Left lung (tissue), 4 donors: ENCODE measurements at regions not wholly inside any gene's neighbourhood (a gene's known extent, or its start where the extent isn't known, plus 50 kb on each side); places are given as distances from the start of the nearest gene placed in this dataset.

Source experiments
- ATAC-seq: fragments of 200-7000 bp; cut with Tn5 transposase; one replicate; pipeline ENCODE4 v1.9.1; 2020; ENCODE audit warnings: moderate library complexity
- DNase-seq, 4 donors: peaks; one replicate each; pipeline ENCODE4 v3.0.0-alpha.2; 2013 to 2020
- H3K27ac ChIP-seq, 2 donors: fragments of 200-600 bp; sonication (generic) in 1 of 2; one replicate each; pipeline versions ENCODE4 v1.5.0 to v1.8.0; 2020 to 2021
- H3K27me3 ChIP-seq, 2 donors: fragments of 200-600 bp; sonication (generic) in 1 of 2; one replicate each; pipeline versions ENCODE4 v1.5.0 to v1.8.0; 2020 to 2021
- H3K36me3 ChIP-seq, 2 donors: fragments of 200-600 bp; sonication (generic) in 1 of 2; one replicate each; pipeline versions ENCODE4 v1.5.0 to v1.8.0; 2020 to 2021
- H3K4me1 ChIP-seq, 2 donors: fragments of 200-600 bp; one replicate each; pipeline ENCODE4 v1.8.0; 2021
- H3K4me3 ChIP-seq, 2 donors: fragments of 200-600 bp; sonication (generic) in 1 of 2; one replicate each; pipeline versions ENCODE4 v1.5.0 to v1.8.0; 2020 to 2021; ENCODE audit warnings: mild to moderate bottlenecking in 1 of 2
- H3K9me3 ChIP-seq, 2 donors: fragments of 200-600 bp; sonication (generic) in 1 of 2; one replicate each; pipeline versions ENCODE4 v1.5.0 to v1.8.0; 2020 to 2021
- intact Hi-C, 2 donors: fragments of 100-400 bp; cut with DNase I; formaldehyde crosslinking; loops; one replicate each; pipeline versions ENCODE4 v1.11.2 to v1.14.2; 2022
- TF ChIP-seq, protein P1 (sequence below), 2 donors: fragments of 200-600 bp; sonication (generic) in 1 of 2; IDR thresholded peaks; one replicate each; pipeline versions ENCODE4 v1.5.0 to v1.8.0; 2021; ENCODE audit warnings: antibody characterized with exemption in 2 of 2
- donor health status: DM: no; HTN: yes; CAD: no.
- donor health status: DM: no; HTN: no; CAD: no.

GRCh38 chr9:2453701-2454100 is 167.9 kb upstream of the VLDLR start:
- no peaks in the 10 kb centered on the region for H3K9me3 ChIP-seq
- intact Hi-C loops = no loop called here
- TF ChIP-seq, protein P1, sequence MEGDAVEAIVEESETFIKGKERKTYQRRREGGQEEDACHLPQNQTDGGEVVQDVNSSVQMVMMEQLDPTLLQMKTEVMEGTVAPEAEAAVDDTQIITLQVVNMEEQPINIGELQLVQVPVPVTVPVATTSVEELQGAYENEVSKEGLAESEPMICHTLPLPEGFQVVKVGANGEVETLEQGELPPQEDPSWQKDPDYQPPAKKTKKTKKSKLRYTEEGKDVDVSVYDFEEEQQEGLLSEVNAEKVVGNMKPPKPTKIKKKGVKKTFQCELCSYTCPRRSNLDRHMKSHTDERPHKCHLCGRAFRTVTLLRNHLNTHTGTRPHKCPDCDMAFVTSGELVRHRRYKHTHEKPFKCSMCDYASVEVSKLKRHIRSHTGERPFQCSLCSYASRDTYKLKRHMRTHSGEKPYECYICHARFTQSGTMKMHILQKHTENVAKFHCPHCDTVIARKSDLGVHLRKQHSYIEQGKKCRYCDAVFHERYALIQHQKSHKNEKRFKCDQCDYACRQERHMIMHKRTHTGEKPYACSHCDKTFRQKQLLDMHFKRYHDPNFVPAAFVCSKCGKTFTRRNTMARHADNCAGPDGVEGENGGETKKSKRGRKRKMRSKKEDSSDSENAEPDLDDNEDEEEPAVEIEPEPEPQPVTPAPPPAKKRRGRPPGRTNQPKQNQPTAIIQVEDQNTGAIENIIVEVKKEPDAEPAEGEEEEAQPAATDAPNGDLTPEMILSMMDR (IDR thresholded peaks at IDR 0.05) = no peak
- H3K36me3 ChIP-seq = no peaks in the 10 kb centered on the region
- ATAC-seq (no peak), DNase-seq (no peak)
- no peak overlapping the region for H3K4me3 ChIP-seq
- H3K27me3 ChIP-seq = no peaks in the 10 kb centered on the region
- H3K4me1 ChIP-seq = no peaks in the 10 kb centered on the region
- no peak overlapping the region for H3K27ac ChIP-seq

GRCh38 chr9:2459756-2460155 is 161.8 kb upstream of the VLDLR start:
- ATAC-seq = no peak
- intact Hi-C loops = no loop called here

GRCh38 chr9:2461892-2462291 is 159.7 kb upstream of the VLDLR start:
- no peaks in the 10 kb centered on the region for H3K27me3 ChIP-seq
- TF ChIP-seq, protein P1 (IDR thresholded peaks at IDR 0.05) = no peak
- DNase-seq (peak in 1 of 4 donors; percentile 13), ATAC-seq (no peak)
- H3K27ac ChIP-seq = no peak overlapping the region
- H3K4me1 ChIP-seq = no peaks in the 10 kb centered on the region
- no peak overlapping the region for H3K4me3 ChIP-seq
- intact Hi-C loops = no loop called here
- no peaks in the 10 kb centered on the region for H3K36me3 ChIP-seq
- H3K9me3 ChIP-seq = peaks cover 0 to 6% of the 10 kb centered on the region in 2 donors

More at GRCh38 chr9:2459756-2460155, 161.8 kb upstream of the VLDLR start:
- TF ChIP-seq, protein P1 (IDR thresholded peaks at IDR 0.05) = no peak
- Histone ChIP-seq H3K9me3 (peaks cover 0 to 6% of the 10 kb centered on the region in 2 donors), H3K4me1 (no peaks in the 10 kb centered on the region), H3K27me3 (no peaks in the 10 kb centered on the region), H3K36me3 (no peaks in the 10 kb centered on the region), H3K4me3 (no peak overlapping the region), H3K27ac (no peak overlapping the region)
- peak in 1 of 4 donors; percentile 18 for DNase-seq

DNA sequence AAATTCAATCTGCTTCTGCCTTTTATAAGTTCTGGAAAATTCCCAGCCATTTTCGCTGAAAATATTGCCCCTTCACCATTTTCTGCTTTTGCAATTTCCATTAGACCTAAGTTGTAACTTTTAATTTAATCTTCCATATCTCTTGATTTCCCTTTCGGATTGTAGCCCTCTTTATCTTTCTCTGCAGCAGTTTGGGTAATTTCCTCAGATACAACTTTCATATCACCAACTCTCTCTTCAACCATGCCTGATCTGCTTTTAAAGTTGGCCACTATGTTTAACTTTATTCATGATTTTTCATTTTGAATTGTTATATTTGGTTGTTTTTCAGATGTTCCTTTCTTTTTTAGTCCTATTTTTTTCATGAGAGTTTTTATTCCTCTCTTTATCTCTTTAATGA is 157.0 kb upstream of the VLDLR start:
- no peaks in the 10 kb centered on the region for H3K36me3 ChIP-seq
- H3K4me1 ChIP-seq = no peaks in the 10 kb centered on the region
- intact Hi-C loops = no loop called here
- H3K9me3 ChIP-seq = peaks cover 0 to 6% of the 10 kb centered on the region in 2 donors
- TF ChIP-seq, protein P1 (IDR thresholded peaks at IDR 0.05) = no peak
- H3K4me3 ChIP-seq = no peak overlapping the region
- DNase-seq = no peak
- ATAC-seq = no peak
- no peak overlapping the region for H3K27ac ChIP-seq
- no peaks in the 10 kb centered on the region for H3K27me3 ChIP-seq

DNA sequence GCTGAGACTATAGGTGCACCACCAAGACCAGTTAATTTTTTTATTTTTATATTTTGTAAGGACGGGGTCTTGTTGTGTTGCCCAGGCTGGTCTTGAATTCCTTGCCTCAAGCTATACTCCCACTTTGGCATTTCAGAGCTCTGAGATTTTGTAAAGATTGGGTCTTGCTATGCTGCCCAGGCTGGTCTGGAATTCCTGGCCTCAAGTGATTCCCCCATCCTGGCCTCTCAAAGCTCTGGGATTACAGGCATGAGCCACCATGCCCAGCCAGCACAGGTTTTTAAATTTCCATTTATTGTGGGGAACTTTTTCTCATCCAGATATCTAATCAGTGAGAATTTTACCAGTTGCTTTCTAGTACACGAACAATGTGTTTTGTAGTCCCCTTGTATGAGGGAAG is 156.1 kb upstream of the VLDLR start:
- no peak for ATAC-seq
- Histone ChIP-seq H3K27me3 (no peaks in the 10 kb centered on the region), H3K27ac (no peak overlapping the region), H3K36me3 (no peaks in the 10 kb centered on the region), H3K4me1 (no peaks in the 10 kb centered on the region), H3K4me3 (no peak overlapping the region), H3K9me3 (peaks cover 0 to 6% of the 10 kb centered on the region in 2 donors)
- TF ChIP-seq, protein P1 (IDR thresholded peaks at IDR 0.05) = no peak
- intact Hi-C loops = no loop called here
- DNase-seq = no peak
